GM21723 (cell line): ENCODE measurements at regions not wholly inside any gene's neighbourhood (a gene's known extent, or its start where the extent isn't known, plus 50 kb on each side); places are given as distances from the start of the nearest gene placed in this dataset.

ENCODE experiments used
- ATAC-seq: cut with Tn5 transposase; IDR thresholded peaks from one replicate; pipeline ENCODE4 v1.9.1; 2021; ENCODE audit warnings: mild to moderate bottlenecking, moderate library complexity; ENCODE audit not compliant: unreplicated experiment

DNA sequence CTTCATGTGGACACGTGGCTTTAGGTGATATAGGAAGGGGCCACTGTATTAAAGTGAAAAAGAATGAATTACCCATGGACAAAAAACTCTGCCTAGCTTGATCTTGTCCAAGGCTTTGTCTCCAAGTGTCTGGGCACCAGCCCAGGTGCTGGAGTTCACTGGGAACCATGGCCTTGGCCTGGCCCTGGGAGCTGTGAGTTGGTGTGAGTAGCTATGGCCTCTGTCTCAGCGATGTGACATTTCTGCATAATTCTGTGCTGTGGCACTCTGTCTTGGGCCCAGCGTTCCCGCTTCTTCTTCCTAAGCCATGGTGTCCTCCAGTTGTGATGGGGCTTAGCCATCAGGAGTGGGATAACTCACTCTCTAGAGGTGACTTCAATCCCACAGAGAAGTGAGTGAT lies 119.0 kb upstream of the PPP2R2D start:
- no peak for ATAC-seq

DNA sequence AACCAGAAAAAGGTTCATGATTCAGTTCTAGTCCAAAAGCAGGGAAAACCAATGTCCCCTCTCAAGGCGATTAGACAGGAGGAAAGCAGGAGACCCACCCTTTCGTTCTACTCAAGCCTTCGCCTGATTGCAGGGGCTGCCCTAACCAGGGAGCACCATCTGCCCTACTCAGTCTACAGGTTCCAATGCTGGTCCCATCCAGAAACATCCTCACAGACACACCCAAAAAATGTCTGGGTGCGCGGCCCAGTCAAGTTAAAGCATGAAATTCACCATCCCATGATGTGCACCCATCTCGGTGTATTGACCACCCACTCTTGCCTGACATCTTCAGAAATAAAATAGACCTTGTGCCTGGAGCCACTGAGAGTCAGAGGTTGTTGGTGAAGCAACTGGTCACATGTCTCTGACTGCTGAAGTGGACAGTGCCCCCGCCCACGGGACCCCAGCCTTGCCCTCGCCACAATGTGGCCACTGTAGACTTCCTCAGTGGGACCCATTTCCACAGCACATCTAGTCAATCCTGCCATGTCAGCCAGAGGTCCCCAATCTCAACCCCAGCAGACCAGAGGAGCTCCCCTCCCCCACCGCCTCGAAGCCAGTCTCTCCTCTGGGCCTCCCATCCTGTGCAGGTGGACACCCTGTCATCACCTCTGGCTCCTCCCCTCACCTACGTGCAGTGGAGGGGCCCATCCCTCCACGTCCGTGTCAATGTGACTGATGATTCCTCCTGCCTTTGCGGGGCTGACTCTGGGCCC lies 116.3 kb upstream of the PPP2R2D start:
- no peak for ATAC-seq

DNA sequence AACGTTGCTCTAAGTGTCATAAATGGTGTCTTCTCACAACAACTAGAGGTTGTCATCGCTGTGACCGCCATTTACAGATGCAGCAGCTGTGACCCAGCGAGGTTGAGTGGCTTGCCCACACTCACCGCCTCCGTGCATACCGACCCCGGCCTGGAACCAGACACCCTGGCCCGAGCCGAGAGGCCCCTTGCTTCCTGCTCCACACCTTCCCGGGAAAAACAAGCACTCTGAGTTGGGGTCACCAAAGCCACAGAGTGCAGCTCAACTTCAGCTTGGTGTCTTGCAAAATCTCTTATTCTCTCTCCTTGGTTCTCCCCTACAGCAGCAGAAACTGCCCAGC lies 115.7 kb upstream of the PPP2R2D start:
- ATAC-seq: no peak

DNA sequence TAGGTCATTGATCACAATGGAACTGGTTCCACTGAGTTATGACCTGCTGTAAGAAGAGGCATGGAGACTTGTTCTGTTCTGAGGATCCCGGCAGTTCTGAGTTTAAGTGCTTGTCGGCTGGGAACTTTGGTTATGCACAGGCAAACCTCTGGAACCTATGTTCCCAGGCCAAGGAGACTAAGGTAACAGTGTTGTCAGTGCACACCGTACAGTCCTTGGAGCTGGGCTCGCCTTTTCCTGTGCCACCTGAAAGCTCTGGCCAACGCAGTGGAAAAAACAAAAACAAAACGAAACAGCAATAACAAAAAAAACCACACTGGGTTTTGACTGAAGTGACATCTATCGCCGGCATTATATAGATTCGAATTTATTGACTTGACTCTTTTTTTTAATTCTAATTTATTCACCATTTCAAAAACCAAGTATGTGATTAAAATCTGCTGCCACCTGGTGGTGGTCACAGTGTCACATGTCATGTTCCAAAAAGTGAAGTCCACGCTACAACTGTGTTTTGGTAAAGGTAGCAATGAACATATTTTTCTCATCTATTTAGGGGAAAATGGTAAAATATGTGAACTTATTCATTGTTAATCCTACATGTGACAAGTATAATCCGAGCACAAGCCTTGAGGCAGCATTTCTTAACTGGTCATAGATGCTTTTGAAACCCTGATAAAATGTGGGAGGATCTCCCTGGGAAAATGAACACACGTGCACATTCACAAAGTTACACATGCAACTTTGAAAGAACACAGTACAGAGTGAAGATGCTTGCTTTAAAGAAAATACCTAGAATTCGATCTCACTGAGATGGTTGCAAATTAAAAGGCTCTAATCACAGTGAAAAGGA lies 113.8 kb upstream of the PPP2R2D start:
- ATAC-seq: no peak

DNA sequence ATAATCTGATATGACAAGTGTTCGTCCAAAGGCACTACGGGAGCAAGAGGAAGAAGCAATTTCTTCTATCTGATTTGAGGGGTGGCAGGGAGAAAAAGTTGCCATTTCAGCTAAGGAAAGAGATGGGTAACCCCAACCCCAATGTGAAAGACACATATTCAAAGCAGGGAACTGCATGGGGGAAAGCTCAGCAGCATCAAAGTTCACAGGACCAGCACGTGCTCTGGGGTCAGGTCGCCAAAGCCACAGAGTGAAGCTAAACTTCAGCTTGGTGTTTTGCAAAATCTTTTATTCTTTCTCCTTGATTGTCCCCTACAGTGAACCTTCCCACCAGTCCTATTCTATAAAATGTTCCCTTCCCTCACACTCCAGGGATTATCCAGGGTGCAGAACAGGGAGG lies 112.8 kb upstream of the PPP2R2D start:
- no peak for ATAC-seq

DNA sequence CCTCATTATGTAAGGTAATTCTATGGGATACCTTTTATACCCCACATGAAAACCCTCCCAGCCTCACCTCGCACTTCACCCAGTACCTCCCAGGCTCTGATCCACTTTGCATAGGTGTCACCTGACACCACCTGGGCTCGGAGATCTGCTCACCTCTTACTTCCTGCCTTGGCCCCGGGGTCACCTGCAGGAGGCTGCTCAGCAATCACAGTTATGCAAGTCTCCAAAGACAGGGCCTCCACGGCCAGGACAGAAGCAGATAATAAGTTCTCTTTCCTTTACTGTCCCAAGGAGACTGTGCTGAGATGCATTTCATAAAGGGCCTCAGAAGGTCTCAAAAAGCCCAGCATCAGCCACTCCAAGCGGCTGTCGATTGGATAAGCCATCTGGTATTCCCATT lies 112.4 kb upstream of the PPP2R2D start:
- ATAC-seq: no peak

DNA sequence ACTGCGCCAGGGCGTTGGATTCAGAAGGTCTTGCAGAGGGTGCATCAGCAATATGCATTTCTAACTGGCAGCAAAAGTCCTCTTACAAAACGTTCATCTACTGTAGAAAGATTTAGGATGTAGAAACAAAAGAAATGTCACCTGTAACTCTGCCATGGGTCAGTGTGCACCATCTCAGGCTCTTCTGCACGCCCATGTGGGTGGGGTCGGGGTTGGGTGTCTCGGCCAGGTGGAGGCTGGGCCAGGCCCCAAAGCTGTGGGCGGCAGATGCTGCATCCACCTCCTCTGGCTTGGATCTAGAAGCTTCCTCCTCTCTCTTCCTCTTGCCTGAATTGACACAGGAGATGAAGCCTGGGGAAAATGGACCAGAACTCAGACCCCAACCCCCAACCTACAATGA lies 111.3 kb upstream of the PPP2R2D start:
- ATAC-seq: no peak

DNA sequence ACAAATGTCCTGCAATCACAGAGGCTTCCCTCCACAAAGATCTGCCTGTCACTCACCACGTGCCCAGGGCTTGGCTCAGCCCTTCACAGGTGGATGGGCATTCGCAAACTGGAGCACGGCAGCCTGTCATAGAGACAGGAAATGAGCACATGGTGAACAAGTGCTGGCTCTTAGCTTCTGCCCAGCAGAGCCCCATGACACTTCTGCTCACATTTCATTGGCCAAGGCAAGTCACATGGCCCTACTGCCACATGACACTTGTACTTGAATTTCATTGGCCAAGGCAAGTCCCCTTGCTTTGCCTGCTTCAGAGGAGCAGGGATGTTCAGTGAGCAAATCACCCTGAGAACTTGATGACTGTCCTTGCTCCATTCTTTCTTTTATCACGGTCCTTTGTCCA lies 110.8 kb upstream of the PPP2R2D start:
- ATAC-seq: no peak

DNA sequence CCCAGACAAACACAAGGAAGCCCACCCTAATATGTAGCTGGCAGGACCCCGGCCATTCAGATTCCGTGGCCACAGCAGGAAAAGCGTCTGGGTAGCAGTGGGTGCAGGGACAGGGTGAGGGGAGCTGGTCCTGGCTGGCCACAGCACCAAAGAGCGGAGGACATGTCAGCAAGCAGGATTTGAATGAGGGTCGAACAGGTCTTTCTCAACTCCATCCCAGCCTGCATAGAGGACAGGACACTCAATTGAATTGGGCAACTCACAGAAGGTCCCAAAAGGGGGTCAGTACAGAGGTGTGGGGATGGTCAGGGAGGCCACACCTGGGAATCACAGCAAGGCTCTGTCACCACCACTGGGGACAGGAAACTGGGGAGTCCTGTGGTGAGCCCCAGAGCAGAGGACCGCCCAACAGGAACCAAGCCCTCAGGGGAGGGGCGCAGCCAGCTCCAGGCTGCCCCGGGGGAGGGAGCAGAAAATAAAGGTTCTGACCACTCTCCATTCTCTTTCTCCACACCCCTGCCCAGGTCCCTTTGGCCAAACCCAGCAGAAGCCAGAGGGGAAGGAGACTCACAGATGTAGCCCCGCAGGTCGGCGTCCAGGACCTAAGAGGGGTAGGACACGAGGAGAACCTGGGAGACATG lies 108.7 kb upstream of the PPP2R2D start:
- no peak for ATAC-seq

DNA sequence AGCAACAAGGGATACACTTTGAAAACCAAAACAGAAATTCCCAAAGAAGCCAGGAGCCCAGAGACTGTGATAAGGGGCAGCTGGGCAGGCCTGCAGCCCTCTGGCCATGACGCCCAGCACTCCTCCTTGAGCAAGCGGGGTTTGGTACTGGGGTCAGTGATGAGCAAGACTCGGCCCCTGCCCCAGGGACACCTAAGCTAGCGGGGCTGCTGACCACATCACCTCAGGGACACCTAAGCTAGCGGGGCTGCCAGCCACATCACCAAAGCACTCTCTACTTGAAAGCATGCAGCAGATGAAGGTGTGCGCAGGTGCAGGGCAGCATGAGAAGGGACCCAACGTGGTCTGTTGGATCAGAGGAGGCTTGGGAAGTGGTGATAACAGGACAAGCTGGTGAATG lies 108.0 kb upstream of the PPP2R2D start:
- ATAC-seq: no peak

DNA sequence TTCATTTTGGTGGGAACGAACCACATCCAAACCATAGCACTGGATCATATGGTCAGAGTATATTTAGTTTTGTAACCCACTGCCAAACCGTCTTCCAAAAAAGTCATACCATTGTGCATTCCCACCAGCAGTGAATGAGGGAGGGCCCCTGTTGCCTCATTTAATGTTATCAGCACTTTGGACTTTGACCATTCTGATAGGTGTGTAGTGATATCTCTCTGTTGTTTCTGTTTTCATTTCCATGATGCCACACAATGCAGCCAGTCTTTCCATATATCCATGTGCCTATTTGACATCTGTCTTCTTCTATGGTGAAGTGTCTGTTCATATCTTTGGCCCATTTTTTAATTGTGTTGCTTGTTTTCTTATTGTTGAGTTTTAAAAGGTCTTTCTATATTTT lies 105.0 kb upstream of the PPP2R2D start:
- ATAC-seq: no peak

DNA sequence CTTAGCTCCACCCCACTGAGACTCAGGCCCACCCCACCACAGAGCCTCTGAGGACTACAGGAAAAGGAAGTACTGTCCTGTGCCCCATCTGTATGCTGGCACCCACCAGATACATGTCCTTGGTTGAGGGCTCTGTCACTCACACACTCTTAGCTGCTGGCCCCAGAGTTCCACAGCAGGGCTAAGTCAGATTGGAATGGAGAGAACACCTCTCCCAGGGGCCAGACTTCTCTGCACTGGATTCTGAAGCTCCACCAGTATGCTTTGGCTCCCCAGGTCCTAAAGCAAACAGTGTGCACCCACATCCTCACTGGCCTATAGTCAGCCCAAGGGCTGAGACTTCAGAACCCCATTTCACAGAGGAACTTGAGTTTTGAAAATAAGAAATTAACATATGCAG lies 103.2 kb upstream of the PPP2R2D start:
- ATAC-seq: no peak

DNA sequence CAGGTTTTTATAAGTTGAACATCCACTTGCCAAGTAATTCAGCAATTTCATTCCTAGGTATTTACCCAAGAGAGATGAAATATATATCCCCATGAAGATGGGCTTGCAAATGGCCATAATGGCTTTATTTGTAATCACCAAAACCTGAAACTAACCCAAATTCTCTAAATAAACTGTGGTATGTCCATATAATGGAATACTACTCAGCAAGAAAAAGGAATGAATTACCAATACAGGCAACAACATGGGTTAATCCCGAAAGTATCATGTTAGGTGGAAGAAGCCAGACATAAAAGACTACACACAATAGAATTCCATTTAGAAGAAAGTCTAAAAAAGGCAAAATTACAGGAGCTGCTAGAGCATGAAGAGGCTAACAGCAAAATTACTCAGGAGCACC lies 101.4 kb upstream of the PPP2R2D start:
- no peak for ATAC-seq

DNA sequence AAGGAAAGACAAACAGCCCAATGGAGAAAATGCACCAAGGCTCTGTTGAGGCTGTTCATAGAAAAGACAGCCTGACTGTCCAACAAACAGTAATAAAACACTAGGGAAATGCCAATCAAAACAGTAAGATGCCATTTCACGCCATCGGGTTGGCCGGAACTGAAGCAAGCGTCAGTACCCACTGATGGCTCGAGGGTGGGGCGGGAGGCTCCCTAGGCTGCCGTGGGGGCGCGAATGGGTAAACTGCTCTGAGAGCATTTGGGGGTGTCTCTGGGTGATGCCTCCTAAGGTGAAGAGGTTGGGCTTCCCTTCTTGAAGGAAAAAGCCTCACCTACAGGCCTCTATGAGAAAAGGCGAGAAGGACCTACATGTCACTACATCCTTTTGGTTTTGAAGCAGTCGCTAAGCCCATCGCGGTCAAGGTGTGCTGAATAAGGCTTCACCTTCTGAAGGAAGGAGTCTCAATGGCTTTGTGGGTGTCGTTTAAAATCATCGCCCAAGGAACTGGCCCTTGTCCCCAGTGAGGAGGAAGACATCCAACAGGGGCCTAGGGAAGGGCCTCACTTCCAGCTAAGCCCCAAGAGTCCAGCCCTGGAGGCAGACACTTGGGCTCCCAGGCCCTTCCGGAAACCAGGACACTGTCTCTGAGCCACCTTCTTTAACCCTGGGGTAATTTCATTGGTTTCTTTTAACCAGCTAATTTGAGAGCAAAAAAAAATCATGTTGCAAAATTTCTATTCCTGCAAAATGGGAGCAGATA lies 98.5 kb upstream of the PPP2R2D start:
- ATAC-seq: no peak

DNA sequence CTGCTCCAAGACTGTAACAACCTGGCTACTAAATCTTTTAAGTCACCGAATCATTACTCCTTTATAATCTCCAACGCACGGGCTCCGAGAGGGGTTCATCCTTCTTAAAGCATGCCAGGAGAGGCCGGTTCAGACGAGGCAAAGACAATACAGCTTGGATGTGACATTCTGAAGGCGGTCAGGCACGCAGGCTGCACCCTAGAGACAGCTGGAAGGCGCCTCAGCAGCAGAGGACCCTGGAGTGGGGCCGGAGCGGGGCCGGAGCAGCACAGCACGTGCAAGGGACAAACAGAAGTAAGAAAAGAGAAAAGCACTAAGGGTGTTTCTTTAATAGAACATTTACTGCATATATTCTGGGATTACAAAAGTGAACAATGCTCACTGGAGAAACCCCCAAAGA lies 97.8 kb upstream of the PPP2R2D start:
- no peak for ATAC-seq

DNA sequence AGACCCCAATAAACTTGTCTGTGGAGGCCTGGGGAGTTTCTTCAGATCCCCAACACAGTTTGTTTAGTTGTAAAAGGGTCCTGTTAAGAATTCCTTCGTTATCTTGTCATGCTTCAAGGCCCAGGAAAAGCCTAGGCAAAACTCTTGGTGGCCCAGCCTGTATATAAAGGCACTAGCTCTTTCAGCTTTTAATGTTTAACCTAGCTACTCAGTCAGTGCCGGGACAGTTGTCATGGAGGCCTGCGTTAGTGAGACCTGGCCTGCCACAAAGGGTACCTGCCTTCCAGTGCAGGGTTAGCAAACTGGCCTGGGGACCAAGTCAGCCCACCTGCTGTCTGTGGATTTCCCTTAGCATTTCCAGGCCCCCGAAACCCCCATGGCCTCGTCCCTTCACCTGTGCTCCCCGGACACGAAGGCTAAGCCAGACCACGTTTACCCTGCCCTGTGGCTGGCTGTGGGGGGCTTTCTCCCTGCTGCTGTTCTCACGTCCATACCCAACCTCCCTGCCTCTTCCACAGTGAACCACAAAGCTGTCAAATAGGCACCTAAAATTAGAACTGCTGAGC lies 96.9 kb upstream of the PPP2R2D start:
- ATAC-seq: no peak

DNA sequence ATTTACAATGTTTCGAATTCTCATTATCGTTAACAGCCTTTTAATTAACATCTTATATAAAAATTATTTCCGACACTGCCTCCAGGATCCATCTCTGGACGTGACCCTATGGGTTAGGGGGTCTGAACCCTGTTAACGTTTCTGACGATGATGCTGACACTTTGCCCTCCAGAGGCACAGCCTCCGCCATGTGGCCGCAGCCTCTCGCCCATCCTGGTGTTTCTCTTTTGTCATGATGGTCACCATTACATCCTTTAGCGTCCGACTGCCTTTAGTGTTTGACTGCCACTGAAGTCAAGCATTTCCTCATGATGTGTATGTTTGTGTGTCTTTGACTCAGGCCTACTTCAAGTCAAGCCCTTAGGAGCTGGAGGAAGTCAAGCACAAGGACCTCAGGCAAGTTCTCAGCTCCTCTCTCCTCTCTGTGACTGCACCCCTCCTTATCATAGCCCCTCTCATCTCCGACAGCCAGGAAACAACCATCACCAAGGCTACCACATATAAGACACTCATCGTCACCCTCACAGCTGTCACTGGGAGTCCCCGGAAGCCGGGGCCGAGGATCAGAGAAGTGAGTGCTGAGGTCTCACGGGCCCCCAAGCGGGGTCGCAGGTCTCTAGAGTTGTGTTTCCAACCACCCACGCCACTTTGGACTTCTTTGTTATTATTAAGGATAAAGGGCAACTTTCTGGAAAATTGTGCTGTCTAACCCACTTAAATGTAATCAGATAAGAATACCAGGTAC lies 96.1 kb upstream of the PPP2R2D start:
- no peak for ATAC-seq

DNA sequence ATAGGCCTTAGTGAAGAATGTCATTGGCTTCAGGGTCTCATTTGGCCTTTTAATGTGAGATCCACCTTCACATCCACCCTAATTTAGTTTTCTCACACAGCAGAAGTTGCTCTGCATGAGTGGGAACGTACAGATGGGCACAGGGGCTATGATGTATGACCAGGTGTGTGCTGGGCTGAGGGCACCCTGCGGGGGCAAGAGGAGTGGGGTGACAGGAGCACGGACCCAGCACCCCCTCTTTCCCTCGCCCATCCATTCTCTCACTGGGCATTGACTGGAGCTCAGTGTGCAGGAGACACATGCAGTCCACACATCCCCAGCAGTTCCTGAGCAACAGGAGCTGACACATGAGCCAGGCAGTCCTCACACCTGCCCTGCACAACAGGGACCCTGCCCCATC lies 95.1 kb upstream of the PPP2R2D start:
- no peak for ATAC-seq

DNA sequence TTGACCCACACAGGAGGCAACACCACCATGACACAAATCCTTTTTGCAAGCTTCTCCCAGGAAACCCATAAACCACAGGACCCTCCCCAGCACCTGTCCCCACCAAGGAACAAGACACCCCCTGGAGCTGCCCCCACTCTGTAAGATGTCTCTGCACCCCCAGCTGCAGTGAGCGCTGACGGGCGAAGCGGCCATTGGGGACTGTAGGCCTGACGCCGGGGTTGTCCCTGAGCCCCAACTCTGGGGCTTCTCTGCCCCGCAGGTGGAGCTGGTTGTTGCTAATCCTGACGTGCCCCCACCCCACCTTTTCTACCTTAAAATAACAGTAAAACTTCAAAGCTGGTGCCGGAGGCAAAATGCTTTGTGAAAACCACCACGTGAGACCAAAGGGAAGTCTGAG lies 94.7 kb upstream of the PPP2R2D start:
- ATAC-seq: no peak

DNA sequence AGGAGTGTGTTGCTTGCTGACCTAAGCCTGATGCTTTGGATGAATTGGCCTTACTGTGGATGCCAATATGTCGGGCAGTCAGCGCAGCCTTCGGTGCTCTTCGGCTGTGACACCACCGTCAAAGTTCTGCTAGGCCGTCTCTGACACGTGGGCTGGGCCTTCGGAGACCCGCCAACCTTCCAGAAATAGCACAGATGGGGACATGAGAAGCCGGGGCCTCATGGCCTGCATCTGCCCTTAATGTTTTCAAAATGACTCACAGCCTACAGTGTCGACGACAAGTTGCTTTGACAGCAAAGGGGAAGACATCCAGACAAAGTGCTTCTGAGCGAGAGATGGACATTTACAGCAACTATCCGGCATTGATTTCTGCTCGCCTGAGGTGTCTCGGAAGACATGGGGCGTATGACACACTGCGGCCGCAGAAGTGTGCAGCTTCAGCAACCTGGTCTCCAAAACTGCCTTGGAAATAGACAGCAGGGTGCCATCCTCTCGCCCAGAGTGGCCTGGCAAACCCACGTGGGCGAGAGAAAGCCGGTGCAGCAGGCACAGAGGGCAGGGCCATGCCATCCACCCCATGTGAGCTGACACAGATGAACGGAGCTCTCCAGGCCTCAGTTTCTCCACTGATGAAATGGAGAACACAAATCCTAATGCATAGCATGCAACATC lies 94.0 kb upstream of the PPP2R2D start:
- no peak for ATAC-seq
